CD4-positive, alpha-beta T cell (primary cell): ENCODE measurements at regions not wholly inside any gene's neighbourhood (a gene's known extent, or its start where the extent isn't known, plus 50 kb on each side); places are given as distances from the start of the nearest gene placed in this dataset.

Experiments used
- ATAC-seq: fragments of 200-7000 bp; cut with Tn5 transposase; one replicate; pipeline ENCODE4 v1.10.0; 2022; ENCODE audit warnings: mild to moderate bottlenecking; ENCODE audit not compliant: poor library complexity
- CTCF ChIA-PET: fragments of 350-600 bp; sonication (Branson Sonifier 250); formaldehyde crosslinking; loops from one replicate; lab custom pipeline; 2021; ENCODE audit warnings: antibody characterized with exemption, inconsistent platforms; lab: Charles Lee
- POLR2A ChIA-PET: fragments of 350-600 bp; sonication (Branson Sonifier 250); formaldehyde crosslinking; loops from one replicate; lab custom pipeline; 2021; ENCODE audit warnings: antibody characterized with exemption, inconsistent platforms; lab: Charles Lee
- DNase-seq, 14 experiments: peaks; one replicate each; pipeline ENCODE4 v3.0.0-alpha.2; 2013 to 2020; ENCODE audit warnings: mixed read lengths in 2 of 14
- H3K27ac ChIP-seq, 2 donors: one replicate each; pipeline versions ENCODE4 v1.5.1 to v1.7.0; 2013; ENCODE audit warnings: low read length in 2 of 2, low read depth in 1 of 2, mild to moderate bottlenecking in 1 of 2
- H3K27me3 ChIP-seq, 2 experiments: 1 replicate in 1 of 2; 2 replicates in 1 of 2; pipeline versions ENCODE4 v1.6.1 to v1.7.0; 2013; ENCODE audit warnings: low read length in 2 of 2, control low read depth in 1 of 2, mild to moderate bottlenecking in 1 of 2, moderate library complexity in 1 of 2; ENCODE audit not compliant: insufficient read depth in 2 of 2, control insufficient read depth in 1 of 2
- H3K36me3 ChIP-seq: one replicate; pipeline ENCODE4 v1.6.1; 2013; ENCODE audit warnings: low read length, control low read depth; ENCODE audit not compliant: insufficient read depth
- H3K4me1 ChIP-seq: one replicate; pipeline ENCODE4 v1.6.1; 2013; ENCODE audit warnings: low read length, control low read depth; ENCODE audit not compliant: insufficient read depth
- H3K4me3 ChIP-seq: one replicate; pipeline ENCODE4 v1.5.1; 2013; ENCODE audit warnings: mild to moderate bottlenecking, low read length, moderate library complexity
- H3K9me3 ChIP-seq, 2 experiments: 1 replicate in 1 of 2; 2 replicates in 1 of 2; pipeline versions ENCODE4 v1.6.1 to v1.7.0; 2013; ENCODE audit warnings: low read length in 2 of 2, mild to moderate bottlenecking in 2 of 2, control low read depth in 1 of 2, moderate library complexity in 1 of 2; ENCODE audit not compliant: control insufficient read depth in 1 of 2, insufficient read depth in 1 of 2
- H3K27ac Mint-ChIP-seq: one replicate; pipeline ENCODE4 v1.8.0; 2020; ENCODE audit warnings: mixed read lengths
- H3K27me3 Mint-ChIP-seq: one replicate; pipeline ENCODE4 v1.8.0; 2021; ENCODE audit warnings: mixed read lengths
- H3K36me3 Mint-ChIP-seq: one replicate; pipeline ENCODE4 v1.8.0; 2021; ENCODE audit warnings: low read depth, mixed read lengths
- H3K4me1 Mint-ChIP-seq: one replicate; pipeline ENCODE4 v1.8.0; 2021; ENCODE audit warnings: low read depth, mixed read lengths
- H3K4me3 Mint-ChIP-seq: one replicate; pipeline ENCODE4 v1.8.0; 2020; ENCODE audit warnings: mild to moderate bottlenecking, mixed read lengths
- H3K9me3 Mint-ChIP-seq: one replicate; pipeline ENCODE4 v1.8.0; 2020; ENCODE audit warnings: mixed read lengths
- intact Hi-C, 2 experiments: fragments of 100-400 bp; cut with DNase I in 1 of 2; cut with micrococcal nuclease in 1 of 2; formaldehyde crosslinking; loops; one replicate each; pipeline versions ENCODE4 v1.15.1 to v1.9.0; 2023 to 2025; cut with DNase I, micrococcal nuclease
- TF ChIP-seq, protein P1 (sequence below): fragments of 200-600 bp; IDR thresholded peaks from one replicate; pipeline ENCODE4 v1.8.0; 2022; ENCODE audit warnings: antibody characterized with exemption, mild to moderate bottlenecking

DNA sequence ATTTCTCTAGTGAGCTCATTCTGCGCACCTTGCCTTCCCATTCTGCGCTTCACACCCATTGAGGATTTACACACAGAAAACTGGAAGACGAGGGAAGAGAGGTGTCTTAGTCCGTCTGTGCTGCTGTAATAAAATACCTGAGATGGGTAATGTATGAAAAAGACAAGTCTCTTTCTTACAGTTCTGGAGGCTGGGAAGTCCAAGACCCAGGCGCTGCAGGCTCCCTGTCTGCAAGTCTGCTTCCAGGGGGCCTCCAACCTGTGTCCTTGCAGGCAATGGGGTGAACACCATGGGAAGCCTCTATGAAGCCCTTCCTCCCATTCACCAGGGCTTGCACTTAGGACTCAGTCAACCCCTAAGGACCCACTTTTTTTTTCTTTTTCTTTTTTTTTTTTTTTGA lies 245.0 kb downstream of the AUH start:
- Histone ChIP-seq H3K9me3 (peaks cover 0 to 16% of the 10 kb centered on the region in 2 experiments), H3K27me3 (peaks cover 7 to 10% of the 10 kb centered on the region in 2 experiments), H3K27ac (no peak overlapping the region), H3K4me3 (no peak overlapping the region), H3K36me3 (no peaks in the 10 kb centered on the region), H3K4me1 (no peaks in the 10 kb centered on the region)
- H3K4me3 Mint-ChIP-seq: no peak overlapping the region
- TF ChIP-seq, protein P1, sequence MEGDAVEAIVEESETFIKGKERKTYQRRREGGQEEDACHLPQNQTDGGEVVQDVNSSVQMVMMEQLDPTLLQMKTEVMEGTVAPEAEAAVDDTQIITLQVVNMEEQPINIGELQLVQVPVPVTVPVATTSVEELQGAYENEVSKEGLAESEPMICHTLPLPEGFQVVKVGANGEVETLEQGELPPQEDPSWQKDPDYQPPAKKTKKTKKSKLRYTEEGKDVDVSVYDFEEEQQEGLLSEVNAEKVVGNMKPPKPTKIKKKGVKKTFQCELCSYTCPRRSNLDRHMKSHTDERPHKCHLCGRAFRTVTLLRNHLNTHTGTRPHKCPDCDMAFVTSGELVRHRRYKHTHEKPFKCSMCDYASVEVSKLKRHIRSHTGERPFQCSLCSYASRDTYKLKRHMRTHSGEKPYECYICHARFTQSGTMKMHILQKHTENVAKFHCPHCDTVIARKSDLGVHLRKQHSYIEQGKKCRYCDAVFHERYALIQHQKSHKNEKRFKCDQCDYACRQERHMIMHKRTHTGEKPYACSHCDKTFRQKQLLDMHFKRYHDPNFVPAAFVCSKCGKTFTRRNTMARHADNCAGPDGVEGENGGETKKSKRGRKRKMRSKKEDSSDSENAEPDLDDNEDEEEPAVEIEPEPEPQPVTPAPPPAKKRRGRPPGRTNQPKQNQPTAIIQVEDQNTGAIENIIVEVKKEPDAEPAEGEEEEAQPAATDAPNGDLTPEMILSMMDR: no peak
- DNase-seq: no peak
- H3K27me3 Mint-ChIP-seq: peaks cover 39% of the 10 kb centered on the region
- H3K27ac Mint-ChIP-seq: no peak overlapping the region
- no peaks in the 10 kb centered on the region for H3K36me3 Mint-ChIP-seq
- POLR2A ChIA-PET: no interaction called here
- no peaks in the 10 kb centered on the region for H3K4me1 Mint-ChIP-seq
- H3K9me3 Mint-ChIP-seq: no peaks in the 10 kb centered on the region
- ATAC-seq: no peak
- intact Hi-C loops: no loop called here
- CTCF ChIA-PET: no interaction called here

DNA sequence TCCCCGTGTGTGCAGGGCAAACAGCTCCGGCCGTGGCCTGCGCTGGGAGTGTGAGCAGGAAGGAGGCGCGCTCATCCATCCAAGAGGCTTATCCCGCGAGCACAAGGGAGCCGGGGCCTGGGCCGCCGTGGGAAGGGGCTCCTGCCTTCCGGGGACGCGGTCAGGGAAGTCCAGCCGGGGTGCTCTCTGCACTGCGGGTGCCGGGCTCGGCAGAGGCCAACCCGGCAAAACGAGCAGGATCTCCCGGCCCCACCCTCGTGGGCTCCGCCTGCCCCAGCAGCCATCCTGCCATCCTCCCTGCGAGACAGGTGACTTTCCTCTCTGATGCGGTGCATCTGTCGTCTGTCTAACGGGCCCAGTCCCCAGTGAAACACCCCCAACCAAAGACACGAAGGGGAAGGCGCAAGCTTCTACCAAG lies 244.2 kb downstream of the AUH start:
- Mint-ChIP-seq H3K4me3 (no peak overlapping the region), H3K27ac (no peak overlapping the region), H3K9me3 (peaks cover 2% of the 10 kb centered on the region), H3K4me1 (no peaks in the 10 kb centered on the region), H3K27me3 (peaks cover 39% of the 10 kb centered on the region), H3K36me3 (no peaks in the 10 kb centered on the region)
- ATAC-seq (no peak), DNase-seq (no peak)
- H3K4me3 ChIP-seq: no peak overlapping the region
- no peak overlapping the region for H3K27ac ChIP-seq
- peaks cover 7 to 10% of the 10 kb centered on the region in 2 experiments for H3K27me3 ChIP-seq
- no peaks in the 10 kb centered on the region for H3K4me1 ChIP-seq
- ChIA-PET CTCF (no interaction called here), POLR2A (no interaction called here)
- H3K36me3 ChIP-seq: no peaks in the 10 kb centered on the region
- TF ChIP-seq, protein P1: no peak
- H3K9me3 ChIP-seq: peaks cover 0 to 16% of the 10 kb centered on the region in 2 experiments
- intact Hi-C loops: no loop called here

DNA sequence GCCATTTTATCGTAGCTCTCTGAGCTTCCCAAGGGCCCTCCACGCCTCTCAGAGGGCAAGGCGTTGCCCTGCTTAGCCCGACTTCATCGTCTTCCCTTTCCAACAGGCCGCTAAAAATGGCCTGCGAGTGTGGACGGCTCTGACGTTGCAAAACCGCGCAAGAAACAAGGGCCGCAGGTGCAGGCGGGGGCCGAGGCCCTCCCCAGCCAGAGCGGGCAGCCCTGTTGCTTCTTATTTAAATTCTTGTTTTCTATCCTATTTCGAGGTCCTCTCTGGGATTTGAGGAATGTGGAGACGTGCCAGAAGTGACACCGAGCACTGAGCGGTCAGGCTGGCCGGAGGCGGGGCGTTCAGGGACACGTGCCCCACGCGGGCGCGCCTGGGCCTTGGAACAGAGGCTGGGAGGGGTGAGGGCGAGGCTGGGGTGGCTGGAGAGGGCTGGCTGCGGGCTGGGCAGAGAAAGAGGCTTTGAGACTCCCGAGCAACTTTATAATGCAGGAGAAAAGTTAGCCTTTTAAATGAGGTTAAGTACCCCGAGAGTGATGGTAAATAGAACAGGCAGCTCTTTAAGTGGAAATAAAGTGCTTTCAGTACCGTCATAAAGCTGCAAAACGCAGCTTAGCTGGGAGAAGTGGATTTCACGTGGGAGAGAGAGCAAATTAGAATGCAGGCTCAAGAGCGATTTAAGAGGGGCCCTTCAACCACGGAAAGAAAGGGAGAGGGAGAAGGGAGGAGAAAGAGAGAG lies 243.6 kb downstream of the AUH start:
- Mint-ChIP-seq H3K36me3 (no peaks in the 10 kb centered on the region), H3K27ac (no peak overlapping the region), H3K27me3 (peaks cover 39% of the 10 kb centered on the region), H3K4me1 (no peaks in the 10 kb centered on the region), H3K4me3 (no peak overlapping the region), H3K9me3 (peaks cover 2% of the 10 kb centered on the region)
- TF ChIP-seq, protein P1: no peak
- H3K27ac ChIP-seq: no peak overlapping the region
- intact Hi-C loops: no loop called here
- H3K9me3 ChIP-seq: peaks cover 0 to 16% of the 10 kb centered on the region in 2 experiments
- ATAC-seq (no peak), DNase-seq (peak in 1 of 14 experiments; percentile 26)
- no peaks in the 10 kb centered on the region for H3K36me3 ChIP-seq
- peaks cover 7 to 10% of the 10 kb centered on the region in 2 experiments for H3K27me3 ChIP-seq
- no peaks in the 10 kb centered on the region for H3K4me1 ChIP-seq
- no peak overlapping the region for H3K4me3 ChIP-seq
- ChIA-PET POLR2A (no interaction called here), CTCF (no interaction called here)
